OCI-M1 (cell line): ENCODE measurements at regions not wholly inside any gene's neighbourhood (a gene's known extent, or its start where the extent isn't known, plus 50 kb on each side); places are given as distances from the start of the nearest gene placed in this dataset.
A peak's percentile ranks its signal among the peaks of the same experiment; 100 is the strongest.

Experiments used
- DNase-seq: peaks from one replicate; lab custom pipeline; 2025; lab: John Stamatoyannopoulos, UW

DNA sequence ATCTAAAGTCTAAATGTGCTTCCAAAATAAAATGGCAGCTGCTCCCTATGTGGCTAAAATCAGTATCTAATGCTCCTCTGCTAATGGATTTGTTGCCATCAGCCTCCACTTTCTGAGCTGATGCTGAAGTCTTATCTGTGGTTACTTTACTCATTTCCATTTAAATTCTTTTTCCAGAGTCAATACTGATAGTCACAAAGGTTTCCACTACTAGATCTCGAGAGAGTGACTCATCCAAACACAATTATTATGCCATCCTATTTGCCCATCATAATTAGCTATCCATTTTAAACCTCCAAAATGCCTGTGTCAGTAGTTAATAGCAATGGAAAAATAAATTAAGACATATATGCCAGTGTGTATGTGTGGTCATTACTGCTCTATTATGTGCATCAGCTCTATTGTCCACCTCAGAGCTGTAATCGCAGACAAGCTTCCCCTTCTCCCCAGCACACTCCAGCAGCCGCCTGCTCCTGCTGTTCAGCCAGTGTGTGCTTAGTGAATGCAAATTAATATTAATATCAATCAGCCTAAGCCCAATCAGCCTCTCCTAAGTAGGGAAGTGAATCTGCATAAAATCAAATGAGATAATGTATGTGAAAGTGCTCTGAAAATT is 199.8 kb upstream of the ZIC3 start:
- no peak for DNase-seq

GRCh38 chrX:137363559-137363958 is 202.4 kb upstream of the ZIC3 start:
- no peak for DNase-seq

DNA sequence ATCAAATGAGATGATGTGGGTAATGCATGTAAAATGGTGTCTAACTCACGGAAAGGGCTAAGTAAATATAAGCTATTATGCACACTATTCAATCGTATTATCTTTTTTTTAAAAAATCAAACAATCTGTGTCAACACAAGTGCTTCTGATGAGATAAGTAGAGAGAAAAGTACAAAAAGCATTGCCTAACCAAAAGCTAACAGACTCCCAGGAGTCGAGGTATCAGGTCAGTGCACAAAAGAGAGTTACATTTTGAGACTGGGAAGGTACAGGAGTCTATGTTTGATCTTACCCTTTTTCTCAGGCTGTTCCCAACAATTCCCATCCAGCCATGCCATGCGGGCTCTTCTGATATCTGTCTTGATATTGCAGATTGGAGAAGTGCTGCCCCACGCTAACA is 203.3 kb upstream of the ZIC3 start:
- no peak for DNase-seq

DNA sequence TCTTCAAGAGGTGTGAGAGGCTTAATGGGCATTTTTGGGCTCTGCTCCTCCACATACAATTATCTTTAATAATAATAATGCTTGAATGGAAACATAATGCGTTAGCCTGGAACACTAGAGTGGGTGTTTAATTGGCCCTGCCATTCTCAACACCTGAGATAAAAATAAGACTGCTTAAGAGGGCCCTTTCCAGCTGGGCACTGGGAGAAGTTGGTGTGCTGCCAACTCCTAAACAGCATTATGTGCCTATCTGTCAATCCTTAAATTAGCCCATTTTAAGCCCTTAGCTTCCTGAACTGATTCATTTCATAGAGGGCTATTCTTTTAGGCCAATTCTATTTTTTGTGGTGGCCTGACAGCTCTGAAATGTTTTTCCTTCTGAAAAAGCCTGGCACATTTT is 211.1 kb upstream of the ZIC3 start:
- DNase-seq: no peak

DNA sequence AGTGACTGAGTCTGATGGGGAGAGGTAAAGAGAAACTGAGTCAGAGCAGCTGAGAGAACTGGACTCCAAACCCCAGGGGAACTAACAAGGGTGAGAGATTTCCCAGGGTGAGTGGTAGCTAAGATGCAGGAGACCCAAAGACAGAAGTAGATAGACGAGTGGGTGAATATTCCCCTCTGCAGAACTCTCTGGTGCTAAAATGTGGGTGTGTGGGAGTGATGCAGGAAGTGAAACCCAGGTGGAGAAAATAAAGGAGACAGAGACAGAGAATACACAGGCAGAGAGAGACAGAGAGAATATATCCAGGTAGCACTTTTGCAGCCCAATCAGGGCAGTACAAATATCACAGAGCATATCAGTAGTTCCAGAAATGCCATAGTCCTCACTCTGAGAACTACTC is 212.5 kb upstream of the ZIC3 start:
- DNase-seq: no peak

DNA sequence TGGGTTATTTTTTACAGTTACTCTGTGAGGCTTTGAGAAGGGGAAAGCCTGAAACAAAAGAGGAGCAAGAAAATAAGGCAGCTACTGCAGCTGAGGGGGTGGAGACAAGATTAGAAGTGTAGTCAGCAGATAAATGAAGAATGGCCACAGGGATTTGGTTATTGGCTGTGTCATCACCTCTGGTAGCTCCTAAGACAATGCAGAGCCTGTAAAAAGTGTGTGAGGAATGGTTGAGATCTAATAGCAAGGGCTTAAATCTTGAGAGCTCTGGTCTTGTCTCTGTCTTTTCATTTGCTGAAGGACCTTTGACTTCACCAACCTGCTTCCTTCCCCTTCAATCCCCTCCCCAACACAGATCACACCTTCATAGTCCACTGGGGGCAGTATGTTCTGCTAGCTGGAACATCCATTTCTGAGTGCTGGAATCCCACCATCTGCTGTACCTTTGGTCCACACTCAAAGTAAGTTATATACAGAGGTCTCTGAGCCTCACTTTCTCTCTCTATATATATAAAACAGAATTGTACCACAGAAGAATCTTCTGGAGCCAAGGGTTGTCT is 213.7 kb upstream of the ZIC3 start:
- no peak for DNase-seq

DNA sequence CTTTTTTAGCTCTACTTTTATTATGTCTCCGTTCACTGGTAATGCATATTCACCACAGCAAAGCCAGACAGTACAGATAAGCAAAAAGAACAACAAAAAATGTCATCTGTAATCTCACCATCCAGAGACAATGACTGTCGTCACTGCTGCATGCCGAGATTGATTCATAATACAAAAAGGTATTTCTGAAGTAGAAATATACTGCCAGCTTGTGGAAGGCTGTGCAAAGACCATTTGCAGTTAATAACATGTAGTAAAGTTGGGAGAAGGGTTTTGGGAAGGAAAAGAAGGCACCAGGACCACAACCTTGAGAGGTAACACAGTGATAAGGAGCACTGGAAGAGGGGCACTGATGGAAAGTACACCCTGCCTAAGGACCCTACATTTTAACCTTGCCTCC is 223.0 kb upstream of the ZIC3 start:
- no peak for DNase-seq

- DNase-seq: no peak
Observed at GRCh38 chrX:137313627-137314026, 252.3 kb upstream of the ZIC3 start.

- no peak for DNase-seq
Observed at GRCh38 chrX:137305404-137305803, 260.5 kb upstream of the ZIC3 start.

DNA sequence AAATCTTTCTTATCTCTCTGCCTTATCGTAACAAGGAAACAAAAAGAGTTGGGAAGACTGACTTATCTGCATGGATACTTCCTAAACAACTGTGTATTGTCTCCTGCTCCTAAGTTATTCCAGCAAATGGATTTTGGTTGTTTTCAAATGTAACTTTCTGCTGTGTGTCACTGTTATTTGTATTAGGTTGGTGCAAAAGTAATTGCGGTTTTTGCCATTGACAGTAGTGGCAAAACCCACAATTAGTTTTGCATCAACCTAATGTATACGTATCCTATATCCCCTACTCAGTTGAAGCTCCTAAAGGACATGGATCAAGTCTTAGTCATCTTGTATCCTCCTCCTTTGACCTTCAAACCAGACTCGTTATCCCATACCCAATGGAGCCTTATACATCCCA is 263.4 kb upstream of the GPR101 start:
- DNase-seq: no peak

- DNase-seq: no peak
Observed at GRCh38 chrX:137290011-137290410, 256.2 kb upstream of the GPR101 start.

DNA sequence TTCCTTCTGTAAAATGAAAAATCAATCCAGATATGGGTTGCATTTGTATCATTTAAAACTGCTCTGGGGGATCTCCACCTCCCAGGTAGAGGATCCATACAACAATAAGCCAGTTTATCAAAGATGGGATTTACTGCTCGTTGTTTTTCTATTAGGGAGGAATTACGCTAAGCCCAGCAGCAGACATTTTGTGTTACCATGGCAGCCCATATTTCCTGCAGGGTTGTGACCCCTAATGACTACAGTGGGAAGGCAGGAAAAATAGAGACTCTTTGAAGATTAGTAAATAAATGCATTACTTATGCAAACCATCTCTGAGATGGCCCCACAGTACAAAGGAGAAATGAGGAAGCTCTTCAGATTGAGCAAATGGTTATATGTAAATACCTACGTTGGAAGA is 253.4 kb upstream of the GPR101 start:
- no peak for DNase-seq

DNA sequence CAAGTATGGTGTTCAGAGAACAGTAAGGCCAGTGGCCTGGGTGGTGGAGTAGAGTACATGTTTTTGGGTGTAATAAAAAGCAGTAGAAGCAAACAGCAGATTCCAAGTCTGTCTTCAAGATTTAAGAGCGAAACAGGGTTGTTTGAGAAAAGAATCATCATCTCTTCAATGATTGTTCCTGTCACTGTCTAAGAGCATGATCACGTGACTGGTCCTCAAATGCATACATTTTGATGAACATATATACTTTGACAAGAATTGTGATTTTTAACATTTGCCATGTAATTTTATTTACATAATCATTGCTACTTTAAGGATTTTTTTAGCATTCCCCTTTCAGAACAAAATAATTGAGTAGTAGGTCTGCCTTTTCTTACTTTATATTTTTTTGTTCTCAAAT is 252.6 kb upstream of the GPR101 start:
- DNase-seq: no peak

- DNase-seq: no peak
Observed at GRCh38 chrX:137278825-137279224, 245.0 kb upstream of the GPR101 start.

GRCh38 chrX:137263374-137263773 is 229.6 kb upstream of the GPR101 start:
- no peak for DNase-seq

DNA sequence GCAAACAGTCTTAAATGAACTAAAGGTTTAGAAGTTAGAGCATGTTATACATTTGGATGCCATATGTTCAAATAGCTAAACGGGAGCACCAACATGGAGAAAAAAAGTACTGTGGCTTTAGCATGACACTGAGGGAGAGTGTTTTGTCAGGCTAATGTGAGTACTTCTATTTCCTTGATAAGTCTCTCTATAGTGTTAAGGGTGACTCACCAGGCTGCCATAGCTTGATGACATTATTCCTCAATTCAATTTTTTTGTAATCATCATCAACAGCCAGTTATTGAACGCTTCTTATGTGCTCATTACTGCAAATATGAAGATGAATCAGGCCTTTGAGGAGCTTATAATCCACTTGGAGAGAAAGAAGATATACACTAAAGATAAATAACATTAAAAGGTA is 211.4 kb upstream of the GPR101 start:
- no peak for DNase-seq

GRCh38 chrX:137236837-137237236 is 203.0 kb upstream of the GPR101 start:
- DNase-seq: peak; percentile 47

DNA sequence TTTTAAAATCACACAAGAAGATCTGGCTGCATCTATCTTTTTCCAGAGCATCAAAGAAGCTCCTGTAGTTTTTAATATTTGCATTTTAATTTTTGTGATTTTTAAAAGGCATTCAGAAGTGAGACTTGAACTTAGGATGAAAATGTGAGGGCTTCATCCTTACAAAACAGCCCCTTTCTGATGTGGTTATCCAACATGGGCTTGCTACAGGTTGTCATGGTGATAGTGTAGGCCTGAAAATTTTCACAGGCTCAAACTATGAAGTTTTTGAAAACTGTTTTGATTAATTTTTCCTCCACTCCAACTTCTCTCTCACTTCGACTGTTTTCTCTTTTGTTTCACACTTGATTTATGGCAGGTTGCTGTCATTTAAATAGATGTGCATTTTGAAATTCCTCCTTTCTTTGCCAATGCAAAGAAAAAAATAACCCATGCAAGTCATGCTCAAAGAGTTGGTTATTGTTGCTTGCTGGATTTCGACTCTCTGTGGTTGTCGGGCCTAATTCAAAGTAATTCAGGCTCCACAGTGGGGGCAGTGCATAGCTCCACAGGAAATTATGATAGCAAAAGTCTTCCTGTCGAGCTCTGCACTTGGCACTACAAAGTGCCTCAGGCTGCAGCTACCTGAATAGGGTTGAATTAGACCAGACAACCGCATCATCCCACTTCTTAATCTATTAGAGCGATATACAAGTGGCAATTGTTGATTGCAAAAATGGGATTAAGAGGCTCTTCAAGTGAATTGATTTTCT is 201.0 kb upstream of the GPR101 start:
- no peak for DNase-seq

DNA sequence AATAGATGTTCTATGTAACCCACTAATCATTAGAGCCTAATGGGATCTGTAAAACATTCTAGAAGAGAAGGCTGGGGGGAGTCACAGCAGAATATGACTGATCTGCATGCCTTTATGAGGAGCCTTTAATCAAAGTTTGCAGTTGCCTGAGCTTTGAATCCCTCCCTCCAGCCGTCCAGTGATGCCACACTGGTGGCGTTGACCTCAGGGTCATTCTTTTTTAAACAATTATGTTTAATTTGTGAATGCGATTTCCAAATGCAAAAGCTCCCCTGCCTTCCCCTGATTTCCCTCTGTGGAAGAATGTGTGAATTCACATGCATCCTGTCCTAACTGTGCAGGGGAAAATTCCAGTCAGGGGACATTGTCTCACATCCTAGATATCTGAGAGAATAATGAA is 199.7 kb upstream of the GPR101 start:
- DNase-seq: no peak

DNA sequence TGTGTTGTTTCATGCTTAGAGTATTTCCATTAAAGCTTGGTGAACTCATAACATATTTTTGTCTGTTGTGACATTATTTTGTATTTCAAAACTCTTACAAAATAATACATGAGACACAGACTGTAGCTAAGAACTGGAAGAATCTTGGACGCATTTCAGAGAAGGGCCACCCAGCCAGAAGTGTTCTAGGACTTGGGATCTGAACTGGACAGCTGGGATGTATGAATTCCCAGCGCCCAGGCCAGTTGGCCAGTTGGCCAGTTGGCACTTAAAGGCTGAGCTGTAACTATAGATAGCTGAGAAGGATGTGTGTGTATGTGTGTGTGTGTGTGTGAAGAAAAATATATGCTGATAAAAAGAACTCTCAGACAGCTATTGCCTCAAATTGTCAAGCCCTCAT is 193.4 kb upstream of the GPR101 start:
- DNase-seq: no peak

- no peak for DNase-seq
Observed at GRCh38 chrX:137215467-137215866, 181.7 kb upstream of the GPR101 start.

DNA sequence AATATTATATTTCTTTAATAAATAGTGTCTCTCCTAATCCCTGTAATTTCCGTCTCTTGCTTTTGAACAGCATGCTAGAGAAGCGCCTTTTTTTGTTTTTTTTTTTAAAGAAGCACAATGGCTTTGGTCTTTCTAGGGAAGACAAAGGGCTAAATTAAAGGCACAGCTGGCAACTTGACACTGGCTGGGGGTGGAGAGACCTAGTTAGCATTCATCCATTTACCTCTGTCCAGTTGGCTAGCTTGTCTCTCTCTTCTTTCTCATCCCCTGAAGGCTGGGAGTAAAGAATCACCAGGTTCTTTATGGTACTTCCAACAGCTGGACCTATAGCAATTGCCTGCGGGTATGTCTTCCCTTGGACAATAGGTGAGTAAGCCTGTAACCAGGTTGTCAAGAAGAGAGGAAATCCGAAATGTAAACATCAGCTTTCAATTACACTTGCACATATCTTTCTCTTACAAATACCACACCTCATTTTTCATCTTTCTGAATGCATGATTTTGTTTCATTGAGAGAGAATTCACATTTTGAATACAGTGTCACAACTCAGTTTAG is 178.4 kb upstream of the GPR101 start:
- no peak for DNase-seq

- DNase-seq: no peak
Observed at GRCh38 chrX:137198040-137198439, 164.2 kb upstream of the GPR101 start.
